HepG2 (cell line): ENCODE measurements at regions not wholly inside any gene's neighbourhood (a gene's known extent, or its start where the extent isn't known, plus 50 kb on each side); places are given as distances from the start of the nearest gene placed in this dataset.

Source experiments
- ATAC-seq: fragments of 200-7000 bp; cut with Tn5 transposase; 3 replicates; pipeline ENCODE4 v1.9.1; 2020; ENCODE audit warnings: mild to moderate bottlenecking, moderate library complexity
- BruUV-seq: library from RNA; stranded (reverse); fragments of 400-500 nt; replicated peaks from 2 replicates; lab custom pipeline; 2021; lab: Mats Ljungman, UMichigan
- CTCF ChIA-PET: fragments of 300-600 bp; formaldehyde crosslinking; extraction: SDS; loops from one replicate; lab custom pipeline; 2021; ENCODE audit warnings: low total read pairs, inconsistent platforms, low intra/inter-chr PET ratio; lab: Yijun Ruan, JAX
- POLR2A ChIA-PET: fragments of 350-600 bp; sonication (Branson Sonifier 250); formaldehyde crosslinking; loops from one replicate; lab custom pipeline; 2020; ENCODE audit warnings: antibody characterized with exemption, inconsistent platforms; lab: Yijun Ruan, JAX
- DNase-seq: peaks from one replicate; pipeline ENCODE4 v3.0.0-alpha.2; 2015; ENCODE audit warnings: low spot score
- FAIRE-seq: peaks from 3 replicates; lab custom pipeline; 2011; peaks lifted over from hg19 to GRCh38; lab: Jason Lieb, UNC
- H2AFZ ChIP-seq: one replicate; pipeline ENCODE4 v1.6.1; 2011; ENCODE audit warnings: low read length, inconsistent platforms
- H3K27ac ChIP-seq: fragments of 300-600 bp; 3 replicates; pipeline ENCODE4 v1.8.0; 2011; ENCODE audit warnings: mixed run types, mild to moderate bottlenecking, mixed read lengths, low read length, inconsistent platforms; ENCODE audit not compliant: insufficient read depth; ENCODE audit errors: extremely low read length
- H3K27me3 ChIP-seq, 2 experiments: fragments of 200-600 bp in 1 of 2; 2 replicates in 1 of 2; 3 replicates in 1 of 2; pipeline versions ENCODE4 v1.6.0 to v1.8.0; 2011; ENCODE audit warnings: low read length in 2 of 2, mild to moderate bottlenecking in 2 of 2, moderate library complexity in 2 of 2, inconsistent platforms in 1 of 2; ENCODE audit not compliant: insufficient read depth in 2 of 2, control insufficient read depth in 1 of 2
- H3K36me3 ChIP-seq, 2 experiments: fragments of 200-600 bp in 1 of 2; replicated peaks in 1 of 2; 2 replicates in 1 of 2; 3 replicates in 1 of 2; pipeline versions ENCODE4 v1.5.1 to v1.8.0; 2011; ENCODE audit warnings: low read length in 2 of 2, inconsistent platforms in 1 of 2; ENCODE audit not compliant: insufficient read depth in 2 of 2, control insufficient read depth in 1 of 2
- H3K4me1 ChIP-seq: 2 replicates; pipeline ENCODE4 v1.5.1; 2012; ENCODE audit warnings: low read length, inconsistent platforms; ENCODE audit not compliant: insufficient read depth
- H3K4me2 ChIP-seq: 2 replicates; pipeline ENCODE4 v1.6.0; 2011; ENCODE audit warnings: low read depth, low read length, inconsistent platforms
- H3K4me3 ChIP-seq, 3 experiments: fragments of 200-600 bp in 1 of 3; sonication (generic), shearing (Covaris generic) in 1 of 3; replicated peaks in 1 of 3; 2 replicates each; pipeline ENCODE4 v1.5.1; 2011 to 2016; ENCODE audit warnings: low read length in 3 of 3, inconsistent platforms in 2 of 3, low read depth in 2 of 3, mild to moderate bottlenecking in 2 of 3, control low read depth in 1 of 3, mixed read lengths in 1 of 3; ENCODE audit not compliant: insufficient read depth in 1 of 3
- H3K79me2 ChIP-seq: one replicate; pipeline ENCODE4 v1.6.1; 2011; ENCODE audit warnings: low read length, inconsistent platforms; ENCODE audit not compliant: insufficient read depth
- H3K9ac ChIP-seq: 2 replicates; pipeline ENCODE4 v1.6.0; 2011; ENCODE audit warnings: mild to moderate bottlenecking, low read depth, low read length, inconsistent platforms; ENCODE audit not compliant: insufficient read depth
- H3K9me3 ChIP-seq: 2 replicates; pipeline ENCODE4 v1.5.1; 2012; ENCODE audit warnings: mild to moderate bottlenecking, low read length
- H4K20me1 ChIP-seq: 2 replicates; pipeline ENCODE4 v1.6.0; 2011; ENCODE audit warnings: inconsistent platforms, mild to moderate bottlenecking, low read length, moderate library complexity; ENCODE audit not compliant: insufficient read depth
- AKNA ChIP-seq: sonication (generic); formaldehyde crosslinking; IDR thresholded peaks from 2 replicates; pipeline ENCODE4 v1.4.0; 2020; ENCODE audit warnings: missing genetic modification reagents, borderline replicate concordance
- HCFC1 ChIP-seq: fragments of 150-350 bp; IDR thresholded peaks from 2 replicates; pipeline ENCODE4 v1.6.1; 2014; ENCODE audit warnings: low read depth, low read length
- HES4 ChIP-seq: sonication (generic); formaldehyde crosslinking; IDR thresholded peaks from 2 replicates; pipeline ENCODE4 v1.9.0; 2021; ENCODE audit warnings: mild to moderate bottlenecking, missing genetic modification reagents, borderline replicate concordance
- KLF11 ChIP-seq: IDR thresholded peaks from 2 replicates; pipeline ENCODE4 v1.6.1; 2016; ENCODE audit warnings: missing compliant biosample characterization
- ZNF354B ChIP-seq: sonication (generic); formaldehyde crosslinking; IDR thresholded peaks from 2 replicates; pipeline ENCODE4 v1.8.0; 2022; ENCODE audit warnings: mild to moderate bottlenecking, missing genetic modification reagents
- ZNF460 ChIP-seq: sonication (generic); formaldehyde crosslinking; IDR thresholded peaks from 2 replicates; pipeline ENCODE4 v1.5.1; 2020; ENCODE audit warnings: missing genetic modification reagents, mild to moderate bottlenecking, borderline replicate concordance
- ZNF503 ChIP-seq: sonication (generic); formaldehyde crosslinking; IDR thresholded peaks from 2 replicates; pipeline ENCODE4 v1.4.0; 2020; ENCODE audit warnings: missing genetic modification reagents
- ZNF557 ChIP-seq: sonication (generic); formaldehyde crosslinking; IDR thresholded peaks from 2 replicates; pipeline ENCODE4 v1.4.0; 2020; ENCODE audit warnings: missing genetic modification reagents
- WGBS: methylation state at CpG from one replicate; pipeline ENCODE4 v1.1.6; 2017; ENCODE audit warnings: low lambda C conversion rate; 5-methylcytosine and 5-hydroxymethylcytosine counted together
- in situ Hi-C: cut with HindIII; loops from 2 replicates; pipeline ENCODE4 v1.10.0; 2017; ENCODE audit warnings: low pct_unique_long_range_greater_than_20kb; ENCODE audit not compliant: extremely low pct_ligation_motif_present
- intact Hi-C: fragments of 100-400 bp; cut with micrococcal nuclease; formaldehyde crosslinking; loops from one replicate; pipeline ENCODE4 v1.10.0; 2022; ENCODE audit not compliant: unreplicated experiment

GRCh38 chr6:168730931-168731716 is 290.1 kb downstream of the SMOC2 start:
- in situ Hi-C loops, result no loop called here
- POLR2A ChIA-PET, result no interaction called here
- no TSS peak for BruUV-seq

More at GRCh38 chr6:168730931-168731716, 290.1 kb downstream of the SMOC2 start:
- H3K9me3 ChIP-seq, result no peaks in the 10 kb centered on the region
- no peak for FAIRE-seq
- no peaks in the 10 kb centered on the region for H3K4me1 ChIP-seq
- TF ChIP-seq ZNF557 (no peak), HES4 (CRISPR knock-in tag) (no peak), ZNF460 (CRISPR knock-in tag) (no peak), KLF11 (no peak), HCFC1 (no peak), AKNA (CRISPR knock-in tag) (no peak), ZNF354B (CRISPR knock-in tag) (no peak), ZNF503 (CRISPR knock-in tag) (no peak)
- TF ChIP-seq, all 625 proteins: peak for 0
- WGBS, result 15% methylated on average over 14 of the region's 14 CpGs
- ATAC-seq, result no peak
- no peak overlapping the region for H3K27ac ChIP-seq
- peaks cover 2 to 40% of the 10 kb centered on the region in 2 experiments; a peak in 3 of 5 replicates for H3K27me3 ChIP-seq
- no peaks in the 10 kb centered on the region for H4K20me1 ChIP-seq
- H3K36me3 ChIP-seq, result no peaks in the 10 kb centered on the region
- no peak overlapping the region for H3K4me2 ChIP-seq
- no peak overlapping the region for H3K4me3 ChIP-seq
- no peak overlapping the region for H3K9ac ChIP-seq
- CTCF ChIA-PET, result no interaction called here
- no peak for DNase-seq
- no peaks in the 10 kb centered on the region for H3K79me2 ChIP-seq
- no peak overlapping the region for H2AFZ ChIP-seq
- intact Hi-C loops, result no loop called here
